NCI-H748 treated with DMSO at 0.1 percent for 48 hours (cell line): ENCODE measurements at regions not wholly inside any gene's neighbourhood (a gene's known extent, or its start where the extent isn't known, plus 50 kb on each side); places are given as distances from the start of the nearest gene placed in this dataset.
A peak's percentile ranks its signal among the peaks of the same experiment; 100 is the strongest.
"Not testable (repeated sequence)": the region's sequence is repeated elsewhere in the genome, so short reads cannot be mapped to it uniquely, and the experiment has no call there.

Experiments
- DNase-seq: peaks from one replicate; lab custom pipeline; 2025; lab: John Stamatoyannopoulos, UW

DNA sequence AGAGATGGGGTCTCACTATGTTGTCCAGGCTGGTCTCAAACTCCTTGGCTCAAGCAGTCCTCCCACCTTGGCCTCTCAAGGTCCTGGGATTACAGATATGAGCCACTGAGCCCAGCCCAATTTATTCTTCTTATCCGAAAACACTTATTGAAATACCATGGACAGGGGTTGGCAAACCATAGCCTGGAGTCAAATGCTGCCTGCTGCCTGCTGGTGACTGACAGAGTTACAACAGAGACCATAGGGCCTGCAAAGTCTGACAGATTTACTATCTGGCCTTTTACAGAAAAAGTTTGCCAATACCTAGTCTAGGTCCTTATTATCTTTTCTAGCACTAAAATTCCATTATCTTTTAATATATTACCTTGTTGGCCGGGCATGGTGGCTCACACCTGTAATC is 87.1 kb upstream of the ZNF281 start:
- no peak for DNase-seq

DNA sequence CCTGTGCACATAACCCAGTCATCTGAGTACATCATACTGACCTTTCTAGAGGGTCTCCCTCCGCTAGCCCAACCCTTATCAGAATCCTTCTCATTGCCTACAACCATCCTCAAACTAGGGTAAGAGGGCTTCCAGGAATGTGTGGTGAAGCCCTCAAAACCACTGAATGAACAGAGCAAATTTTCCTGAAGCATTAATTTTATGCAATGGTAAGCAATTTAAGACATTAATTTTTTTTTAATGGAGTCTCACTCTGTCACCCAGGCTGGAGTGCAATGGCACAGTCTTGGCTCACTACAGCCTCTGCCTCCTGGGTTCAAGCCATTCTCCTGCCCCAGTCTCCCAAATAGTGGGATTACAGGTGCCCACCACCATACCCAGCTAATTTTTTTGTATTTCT is 86.1 kb upstream of the ZNF281 start:
- DNase-seq: no peak

DNA sequence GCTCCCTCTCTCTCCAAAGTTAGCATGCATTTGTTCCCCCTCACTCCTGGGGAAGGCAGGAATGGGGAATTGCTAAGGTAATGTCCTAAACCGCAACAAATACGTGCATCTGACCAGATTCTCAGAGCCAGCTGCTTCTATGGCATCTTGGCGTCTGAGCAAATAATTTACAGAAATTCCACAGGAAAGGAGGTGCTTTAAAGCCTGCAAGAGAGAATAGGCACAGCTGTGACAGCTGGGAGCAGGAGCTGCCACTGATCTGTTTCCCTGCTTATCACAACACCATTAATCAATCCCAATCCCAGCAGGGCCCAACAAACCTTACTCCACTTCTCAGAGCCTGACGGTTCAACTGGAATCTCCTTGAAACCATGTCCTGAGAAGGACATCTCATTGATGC is 83.5 kb upstream of the ZNF281 start:
- DNase-seq: no peak

DNA sequence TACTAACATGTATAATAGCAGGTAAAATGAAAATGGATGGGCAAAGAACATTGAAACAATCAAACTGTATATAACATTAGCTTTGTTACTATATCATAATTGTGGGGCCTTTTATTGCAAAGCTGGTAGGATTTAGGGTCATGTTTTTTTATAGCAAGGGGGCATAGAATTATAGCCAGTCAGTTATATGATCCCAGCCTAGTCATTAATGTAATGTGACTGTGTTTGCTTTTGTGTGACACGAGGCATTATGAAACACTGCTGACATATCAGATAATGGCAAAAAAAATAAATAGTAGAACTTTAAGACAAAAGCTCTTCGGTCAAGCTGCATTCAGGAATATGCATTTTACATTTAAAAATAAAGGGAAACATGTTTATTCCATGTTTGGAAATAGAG is 81.3 kb upstream of the ZNF281 start:
- peak; percentile 56 for DNase-seq

DNA sequence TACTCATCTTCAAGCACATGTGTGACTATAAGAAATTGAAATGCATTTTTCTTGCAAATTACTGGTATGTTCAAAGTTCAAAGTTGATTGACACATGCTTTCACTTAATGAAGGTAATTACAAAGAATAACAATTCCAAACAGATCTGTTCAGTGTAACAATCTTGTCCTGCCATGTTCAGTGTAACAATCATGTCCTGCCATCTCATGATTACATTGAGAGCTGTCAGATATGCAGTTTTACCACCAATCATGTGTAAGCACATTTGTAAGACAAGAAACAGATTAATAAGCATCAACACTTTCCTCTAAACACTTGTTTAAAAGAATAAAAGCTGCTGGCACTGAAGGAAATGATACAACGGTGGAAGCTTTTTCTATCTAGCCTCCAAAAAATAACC is 80.3 kb upstream of the ZNF281 start:
- DNase-seq: no peak

DNA sequence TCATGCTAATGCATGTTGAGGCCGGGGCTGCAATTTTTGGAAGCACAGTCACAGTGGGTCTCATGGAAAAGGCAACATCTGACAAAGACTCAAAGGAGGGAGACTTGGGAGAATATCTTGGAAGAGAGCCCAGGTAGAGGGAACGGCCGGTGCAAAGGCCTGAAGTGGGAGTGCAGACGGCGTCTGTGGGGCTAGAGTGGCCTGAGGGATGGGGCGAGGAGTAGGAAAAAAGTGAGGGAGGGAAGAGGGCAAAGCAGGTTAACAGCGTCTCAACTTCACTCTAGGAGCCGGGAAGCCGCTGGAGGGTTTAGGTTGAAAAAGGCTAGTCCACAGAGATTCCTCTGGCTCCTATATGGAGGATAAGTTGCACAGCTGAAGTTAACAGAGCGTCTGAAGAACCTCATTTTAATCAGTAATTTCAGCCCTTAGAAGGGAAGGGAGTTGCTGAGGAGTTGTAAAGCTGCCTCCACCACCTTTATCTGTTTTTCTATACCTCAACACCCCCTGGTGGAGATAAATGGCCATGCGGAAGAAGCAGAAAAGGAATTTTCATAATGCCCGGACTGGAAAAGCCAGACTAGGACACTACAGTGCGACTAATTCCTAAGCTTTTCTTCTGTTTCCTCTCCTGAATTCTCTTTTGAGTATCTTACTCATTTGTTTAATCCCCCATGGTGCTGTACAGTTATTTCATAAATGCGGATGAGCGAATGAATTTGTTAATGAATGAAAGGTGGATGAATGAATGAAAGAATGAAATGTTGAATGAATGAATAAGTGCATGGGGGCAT is 78.7 kb upstream of the ZNF281 start:
- DNase-seq: peak; percentile 17

DNA sequence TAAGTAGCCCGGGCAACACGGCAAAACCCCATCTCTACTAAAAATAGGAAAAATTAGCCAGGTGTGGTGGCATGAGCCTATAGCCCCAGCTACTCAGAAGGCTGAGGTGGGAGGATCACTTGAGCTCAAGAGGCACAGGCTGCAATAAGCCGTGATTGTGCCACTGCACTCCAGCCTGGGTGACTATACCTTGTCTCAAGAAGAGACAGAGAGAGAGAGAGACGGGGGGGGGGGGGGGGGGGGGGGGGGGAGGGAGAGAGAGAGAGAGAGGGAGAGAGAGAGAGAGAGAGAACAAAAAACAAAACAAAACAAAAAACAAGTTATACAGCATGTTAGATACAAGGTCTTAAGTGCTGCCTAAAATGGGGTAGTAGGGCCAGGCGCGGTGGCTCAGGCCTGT is 77.8 kb upstream of the ZNF281 start:
- DNase-seq: no peak

DNA sequence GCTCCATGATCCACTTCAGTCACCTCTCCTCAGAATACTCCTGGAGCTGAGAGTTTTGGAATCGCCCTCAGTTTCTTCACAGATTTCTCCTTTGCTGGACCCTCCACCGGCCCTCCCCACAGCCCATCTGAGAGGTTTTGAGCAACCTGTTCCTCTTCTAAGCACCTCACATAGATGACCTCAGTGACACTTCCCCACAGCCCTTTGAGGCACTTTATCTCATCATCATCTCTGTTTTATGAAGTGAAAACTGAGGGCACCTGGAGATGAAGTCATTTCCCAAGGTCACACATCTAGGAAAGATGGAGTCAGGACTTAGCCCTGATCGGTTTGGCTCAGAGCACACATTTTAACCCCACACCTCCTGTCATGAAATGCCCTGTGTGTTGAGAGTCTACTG is 76.8 kb upstream of the ZNF281 start:
- no peak for DNase-seq

DNA sequence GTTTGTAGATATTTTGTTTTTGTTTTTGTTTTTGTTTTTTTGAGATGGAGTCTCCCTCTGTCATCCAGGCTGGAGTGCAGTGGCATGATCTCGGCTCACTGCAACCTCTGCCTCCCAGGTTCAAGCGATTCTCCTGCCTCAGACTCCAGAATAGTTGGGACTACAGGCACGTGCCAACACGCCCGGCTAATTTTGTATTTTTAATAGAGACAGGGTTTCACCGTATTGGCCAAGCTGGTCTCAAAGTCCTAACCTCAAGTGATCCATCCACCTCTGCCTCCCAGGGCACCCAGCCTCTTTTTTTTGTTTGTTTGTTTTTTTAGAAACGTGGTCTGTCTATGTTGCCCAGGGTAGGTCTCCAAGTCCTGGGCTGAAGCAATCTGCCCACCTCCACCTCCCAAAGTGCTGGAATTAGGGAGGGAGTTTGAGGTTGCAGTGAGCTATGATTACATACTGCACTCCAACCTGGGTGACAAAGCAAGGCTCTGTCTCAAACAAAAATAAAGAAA is 74.7 kb upstream of the ZNF281 start:
- DNase-seq: not testable (repeated sequence)

DNA sequence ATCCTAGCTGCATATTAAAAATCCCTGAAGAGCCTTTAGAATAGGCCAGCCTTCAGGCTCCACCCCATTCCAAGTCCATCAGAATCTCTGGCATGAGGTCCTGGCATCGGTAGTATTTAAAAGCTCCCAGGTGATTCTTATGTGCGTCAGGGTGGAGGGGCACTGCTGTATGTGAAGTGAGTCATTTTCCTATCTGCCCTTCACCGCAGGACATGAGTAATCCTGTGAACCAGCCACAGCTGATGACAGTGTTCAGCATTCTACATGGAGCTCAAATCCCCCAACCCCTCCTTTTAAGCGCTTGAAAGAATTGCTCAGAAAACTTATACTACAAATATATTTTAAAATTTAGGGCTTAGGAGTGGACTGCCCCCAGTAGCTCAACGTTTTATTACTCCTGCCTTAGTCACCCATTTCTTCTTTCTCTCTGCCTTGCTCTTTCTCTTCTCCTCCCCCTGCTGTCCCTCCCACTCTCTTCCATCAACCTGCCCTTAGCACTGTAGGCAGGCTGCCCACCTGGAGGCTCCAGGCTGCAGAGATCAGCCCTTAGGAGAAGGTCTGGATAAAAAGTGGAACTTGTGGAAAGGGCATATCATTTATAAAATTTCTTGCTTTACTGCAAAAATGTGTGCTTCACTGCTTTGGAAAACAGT is 73.8 kb upstream of the ZNF281 start:
- no peak for DNase-seq

DNA sequence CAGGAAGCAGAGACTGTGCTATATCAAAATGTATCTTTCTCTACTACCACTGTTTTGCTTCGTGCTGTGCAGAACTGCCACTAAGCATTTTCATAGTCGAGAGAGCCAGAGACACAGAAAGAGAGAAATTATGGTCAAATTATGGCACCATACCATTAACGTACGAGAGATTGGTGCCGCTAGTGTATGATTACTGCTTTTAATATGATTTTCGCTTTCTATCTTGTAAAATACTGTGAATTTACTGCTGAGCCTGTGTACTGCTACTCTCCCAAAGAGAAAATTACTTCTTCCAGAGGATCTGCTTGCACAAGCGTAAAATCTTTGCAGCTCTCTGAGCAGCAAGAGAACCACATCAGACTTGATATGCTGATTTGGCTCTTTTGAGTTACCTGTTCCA is 71.1 kb upstream of the ZNF281 start:
- no peak for DNase-seq

DNA sequence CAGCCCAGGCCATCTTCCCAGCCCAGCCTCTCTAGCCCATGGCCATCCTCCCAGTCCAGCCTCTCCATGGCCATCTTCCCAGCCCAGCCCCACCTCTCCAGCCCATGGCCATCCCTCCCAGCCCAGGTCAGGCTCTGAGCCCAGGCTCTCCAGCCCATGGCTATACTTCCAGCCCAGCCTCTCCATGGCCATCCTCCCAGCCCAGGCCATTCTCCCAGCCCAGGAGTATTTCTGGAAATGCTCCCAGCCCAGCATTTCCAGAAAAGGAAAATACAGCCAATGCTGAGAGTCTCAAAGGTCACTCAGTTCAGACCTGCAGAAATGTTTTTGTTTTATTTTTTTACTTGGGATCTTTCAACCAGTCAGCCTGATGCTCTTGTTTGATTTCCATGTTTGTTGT is 70.0 kb upstream of the ZNF281 start:
- no peak for DNase-seq

DNA sequence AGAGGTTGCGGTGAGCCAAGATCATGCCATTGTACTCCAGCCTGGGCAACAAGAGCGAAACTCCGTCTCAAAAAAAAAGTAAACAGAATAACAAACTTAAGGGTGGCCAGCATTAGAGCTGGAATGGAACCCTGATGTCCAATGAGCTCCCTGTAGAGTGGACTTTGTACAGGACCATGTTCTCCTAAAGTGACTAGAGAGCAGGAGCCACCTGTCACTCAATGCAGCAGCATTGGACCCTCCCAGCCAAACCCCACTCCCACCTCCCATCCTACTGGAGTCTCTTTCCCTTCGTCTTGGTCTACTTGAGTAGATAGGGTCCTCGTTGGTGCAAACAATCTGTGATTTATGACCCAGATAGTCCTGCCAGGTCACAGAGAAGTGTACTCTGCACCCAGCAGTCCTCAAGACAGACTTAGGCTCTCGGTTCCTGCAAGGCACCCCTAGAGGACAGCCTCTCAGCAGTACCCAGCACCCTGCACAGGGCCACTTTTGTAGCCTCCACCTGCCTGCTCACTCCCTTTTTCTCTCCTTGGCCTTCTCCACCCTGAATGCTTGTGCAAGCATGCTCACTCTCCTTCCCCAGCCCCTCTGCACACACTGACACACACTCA is 69.2 kb upstream of the ZNF281 start:
- DNase-seq: no peak

DNA sequence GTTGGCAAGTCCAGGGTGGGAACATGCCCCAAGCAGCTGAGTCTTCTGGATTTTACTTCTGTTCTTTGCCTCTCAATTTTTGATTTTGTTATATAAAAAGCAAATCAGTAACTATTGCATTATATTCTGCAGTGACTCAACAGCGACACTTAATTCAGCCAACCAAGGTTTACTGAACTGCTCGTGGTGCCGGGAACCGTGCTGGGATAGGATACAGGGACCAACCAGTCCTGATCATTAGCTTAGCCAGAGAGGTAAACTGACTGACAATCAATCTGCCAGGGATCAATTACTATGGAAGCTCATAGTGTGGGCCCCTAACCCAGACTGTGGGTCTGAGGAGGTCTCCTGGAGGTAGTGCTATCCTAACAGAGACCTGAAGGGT is 68.4 kb upstream of the ZNF281 start:
- DNase-seq: no peak

DNA sequence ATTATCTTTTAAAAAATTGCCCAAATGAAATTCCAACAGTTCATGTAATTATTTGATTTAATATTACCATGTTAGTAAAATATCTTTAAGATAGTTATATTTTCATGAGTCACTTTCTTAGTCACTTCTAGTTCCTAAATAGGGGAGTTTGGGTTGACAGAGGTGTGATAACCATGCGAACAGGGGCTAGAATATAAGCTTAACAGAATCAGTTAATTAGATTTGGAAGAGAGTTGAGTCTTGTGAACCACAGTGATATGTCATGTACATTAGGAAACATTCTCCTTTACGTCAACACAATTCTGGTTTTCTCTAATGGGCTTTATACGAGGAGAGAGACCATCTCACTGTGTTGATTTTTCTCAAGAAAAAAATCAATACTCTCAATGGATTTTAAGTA is 64.8 kb upstream of the ZNF281 start:
- DNase-seq: no peak

DNA sequence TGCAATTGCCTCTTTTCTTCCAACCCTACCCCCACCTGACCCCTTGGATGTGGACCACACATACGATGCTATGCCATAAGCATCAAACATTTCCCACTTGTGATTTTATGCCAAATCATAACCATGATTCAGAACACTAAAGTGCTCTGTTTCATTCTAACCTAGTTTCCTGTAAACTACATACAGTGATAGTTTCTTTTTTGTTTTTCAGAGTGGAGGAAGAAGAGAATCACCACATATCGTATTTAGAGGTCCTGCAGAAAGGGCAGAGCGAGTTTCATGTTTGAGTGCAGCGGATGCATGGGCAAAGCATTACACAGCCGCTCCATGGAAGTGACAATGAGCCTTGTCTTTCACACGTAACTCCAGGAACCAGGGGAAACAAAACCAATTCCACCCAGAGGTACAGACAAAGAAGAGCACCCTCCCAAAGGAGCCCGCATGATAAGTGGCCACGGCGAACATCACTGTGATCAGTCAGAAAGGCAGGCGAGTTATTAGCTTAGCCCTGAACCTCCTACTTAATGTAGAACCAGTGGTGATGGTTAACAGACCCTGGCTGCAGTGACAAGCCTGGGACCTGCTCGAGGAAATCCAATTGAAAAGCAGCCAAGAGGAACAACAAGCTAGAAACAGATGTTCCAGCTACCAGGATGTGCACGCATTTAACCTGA is 64.0 kb upstream of the ZNF281 start:
- no peak for DNase-seq

DNA sequence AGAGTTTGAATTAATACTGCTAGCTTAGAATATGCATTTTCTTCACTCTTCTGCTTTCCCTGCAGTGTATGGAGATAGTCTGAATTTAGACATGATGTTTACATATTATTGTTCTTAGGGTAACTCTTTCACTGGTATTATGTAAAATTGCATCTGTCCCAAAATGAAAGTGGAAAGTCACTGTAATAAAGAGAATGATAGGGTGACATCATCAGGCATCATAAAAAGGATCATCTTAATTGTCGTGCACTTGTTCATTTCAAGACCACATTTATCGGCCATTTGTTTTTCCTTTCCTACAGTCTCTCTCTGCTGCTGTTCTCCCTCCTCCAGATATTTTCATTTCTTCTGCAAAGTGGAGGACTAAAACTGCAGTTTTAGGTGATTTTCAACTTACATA is 61.9 kb upstream of the ZNF281 start:
- DNase-seq: no peak

DNA sequence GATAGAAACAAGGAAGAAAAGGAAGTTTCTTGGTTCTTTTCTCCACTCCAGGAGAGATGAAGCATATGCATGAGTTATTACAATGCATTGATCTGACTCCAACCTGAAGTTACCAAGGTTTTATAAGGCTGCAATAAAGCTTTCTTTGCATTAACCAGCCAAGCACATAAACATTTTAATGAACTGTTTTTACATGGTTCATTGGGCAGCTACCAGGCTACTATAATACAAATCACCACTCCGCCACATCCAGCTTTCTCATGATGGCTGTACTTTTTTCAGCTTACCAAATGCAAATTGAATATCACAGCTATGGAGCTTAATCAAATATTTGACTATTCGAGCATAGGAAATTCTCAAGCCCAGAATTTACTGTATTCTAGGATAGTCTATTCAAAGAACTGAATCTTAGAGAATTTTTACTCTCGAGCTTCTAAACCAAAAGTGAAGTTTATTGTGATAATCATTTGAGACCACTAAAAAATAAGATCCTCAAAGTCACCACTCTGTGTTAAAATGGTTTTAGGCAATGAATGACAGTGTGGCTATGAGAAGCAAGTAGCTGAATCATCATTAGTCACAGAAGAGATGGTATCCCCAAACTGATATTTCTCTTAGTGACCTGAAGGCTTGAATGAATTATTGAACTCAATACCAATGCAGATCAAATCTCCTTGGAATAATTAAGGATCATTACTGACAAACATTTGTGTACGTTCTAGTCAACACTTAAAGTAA is 58.6 kb upstream of the ZNF281 start:
- no peak for DNase-seq

DNA sequence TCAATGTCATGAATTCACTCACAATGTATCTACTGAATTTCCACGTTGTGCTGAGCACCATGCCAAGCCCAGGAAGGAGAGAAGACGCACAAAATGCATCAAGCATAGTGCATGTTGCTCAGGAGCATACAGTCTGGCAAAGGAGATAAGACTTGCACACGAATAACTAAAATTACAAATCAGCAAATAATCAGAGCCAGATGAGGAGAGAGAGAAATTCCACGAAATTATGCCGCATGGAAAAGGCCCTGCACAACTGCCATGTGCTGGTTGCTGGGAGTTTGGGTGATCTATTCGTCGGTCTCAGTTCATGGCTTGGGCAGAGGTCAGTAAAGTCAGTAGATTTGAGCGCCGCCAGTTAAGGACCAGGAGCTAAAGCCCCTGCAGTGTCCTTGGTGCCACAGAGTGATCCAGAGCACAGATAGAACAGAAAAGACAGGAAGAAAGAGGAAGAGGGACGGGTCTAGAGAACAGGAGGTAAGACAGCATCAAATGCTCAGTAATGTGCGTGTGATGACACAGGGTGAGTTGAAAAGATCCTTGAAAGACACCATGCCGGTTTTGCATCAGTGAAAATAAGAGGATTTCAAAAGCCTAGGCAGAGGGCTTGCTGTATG is 55.1 kb upstream of the ZNF281 start:
- DNase-seq: no peak
